Endothelial cell of umbilical vein (primary cell): ENCODE measurements at regions not wholly inside any gene's neighbourhood (a gene's known extent, or its start where the extent isn't known, plus 50 kb on each side); places are given as distances from the start of the nearest gene placed in this dataset.

ENCODE experiments used
- BruUV-seq: library from RNA; stranded (reverse); fragments of 400-500 nt; replicated peaks from 2 replicates; lab custom pipeline; 2021; lab: Mats Ljungman, UMichigan
- CTCF ChIA-PET: fragments of 300-600, 350-600 bp; sonication (Branson Sonifier 250); formaldehyde crosslinking; loops from one replicate; lab custom pipeline; 2021; ENCODE audit warnings: antibody characterized with exemption, inconsistent platforms; lab: Charles Lee
- POLR2A ChIA-PET: fragments of 300-600, 350-600 bp; sonication (Branson Sonifier 250); formaldehyde crosslinking; loops from one replicate; lab custom pipeline; 2021; ENCODE audit warnings: antibody characterized with exemption, inconsistent platforms; lab: Charles Lee
- DNase-seq: peaks from one replicate; pipeline ENCODE4 v3.0.0-alpha.2; 2011; ENCODE audit warnings: low read depth, low spot score
- FAIRE-seq: peaks from 2 replicates; lab custom pipeline; 2011; peaks lifted over from hg19 to GRCh38; lab: Jason Lieb, UNC
- H2AFZ ChIP-seq: 2 replicates; pipeline ENCODE4 v1.6.0; 2012; ENCODE audit warnings: low read depth, low read length, control low read depth, inconsistent platforms
- H3K27ac ChIP-seq: 2 replicates; pipeline ENCODE4 v1.5.1; 2011; ENCODE audit warnings: low read depth, mild to moderate bottlenecking, control low read depth, low read length, moderate library complexity; ENCODE audit not compliant: insufficient read depth
- H3K27me3 ChIP-seq, 2 experiments: 2 replicates each; pipeline versions ENCODE4 v1.6.0 to v1.6.1; 2011; ENCODE audit warnings: low read length in 2 of 2, mixed read lengths in 1 of 2; ENCODE audit not compliant: control insufficient read depth in 2 of 2, insufficient read depth in 2 of 2
- H3K36me3 ChIP-seq, 2 experiments: 2 replicates in 1 of 2; 3 replicates in 1 of 2; pipeline ENCODE4 v1.5.1; 2011; ENCODE audit warnings: low read length in 2 of 2, mild to moderate bottlenecking in 1 of 2, moderate library complexity in 1 of 2; ENCODE audit not compliant: control insufficient read depth in 2 of 2, insufficient read depth in 2 of 2; ENCODE audit errors: extremely low read depth in 1 of 2
- H3K4me1 ChIP-seq: 3 replicates; pipeline ENCODE4 v1.5.1; 2011; ENCODE audit warnings: mild to moderate bottlenecking, low read length; ENCODE audit not compliant: control insufficient read depth, insufficient read depth; ENCODE audit errors: extremely low read depth
- H3K4me2 ChIP-seq: 2 replicates; pipeline ENCODE4 v1.6.1; 2011; ENCODE audit warnings: low read length, control low read depth, mixed read lengths; ENCODE audit not compliant: insufficient read depth
- H3K4me3 ChIP-seq, 3 experiments: fragments of 200-600 bp in 1 of 3; sonication (generic), shearing (Covaris generic) in 1 of 3; replicated peaks in 1 of 3; 2 replicates each; pipeline ENCODE4 v1.5.1; 2011 to 2016; ENCODE audit warnings: control low read depth in 3 of 3, low read length in 3 of 3, mild to moderate bottlenecking in 2 of 3, inconsistent platforms in 1 of 3, low read depth in 1 of 3, moderate library complexity in 1 of 3; ENCODE audit not compliant: insufficient read depth in 1 of 3
- H3K79me2 ChIP-seq: 2 replicates; pipeline ENCODE4 v1.6.0; 2012; ENCODE audit warnings: low read length, inconsistent platforms; ENCODE audit not compliant: control insufficient read depth, insufficient read depth
- H3K9ac ChIP-seq: replicated peaks from 2 replicates; pipeline ENCODE3; 2011; ENCODE audit warnings: low read length, control low read depth; ENCODE audit not compliant: insufficient read depth; ENCODE audit errors: extremely low read depth
- H3K9me1 ChIP-seq: replicated peaks from 3 replicates; pipeline ENCODE4 v1.6.0; 2011; ENCODE audit warnings: mild to moderate bottlenecking, low read length; ENCODE audit not compliant: control insufficient read depth, insufficient read depth; ENCODE audit errors: extremely low read depth
- H3K9me3 ChIP-seq: replicated peaks from 2 replicates; pipeline ENCODE4 v1.5.1; 2012; ENCODE audit warnings: low read length, inconsistent platforms; ENCODE audit not compliant: control insufficient read depth, insufficient read depth
- H4K20me1 ChIP-seq: replicated peaks from 2 replicates; pipeline ENCODE3; 2011; ENCODE audit warnings: mild to moderate bottlenecking, low read length; ENCODE audit not compliant: control insufficient read depth, insufficient read depth; ENCODE audit errors: extremely low read depth
- EZH2 ChIP-seq: IDR thresholded peaks from 2 replicates; pipeline ENCODE4 v1.6.1; 2012; ENCODE audit warnings: borderline replicate concordance, low read depth, mild to moderate bottlenecking, moderate library complexity, low read length, inconsistent platforms; ENCODE audit not compliant: severe bottlenecking
- FOS ChIP-seq: IDR thresholded peaks from 2 replicates; pipeline ENCODE4 v1.6.1; 2011; ENCODE audit warnings: mild to moderate bottlenecking, low read length, moderate library complexity, borderline replicate concordance; ENCODE audit not compliant: insufficient read depth
- GATA2 ChIP-seq: IDR thresholded peaks from 2 replicates; pipeline ENCODE4 v1.7.0; 2011; ENCODE audit warnings: low read depth, mild to moderate bottlenecking, moderate library complexity, mixed read lengths, low read length; ENCODE audit not compliant: insufficient read length, insufficient read depth
- JUN ChIP-seq: IDR thresholded peaks from 2 replicates; pipeline ENCODE4 v1.6.1; 2011; ENCODE audit warnings: borderline replicate concordance, low read depth; ENCODE audit not compliant: insufficient read length, insufficient read depth
- MYC ChIP-seq: IDR thresholded peaks from one replicate; pipeline ENCODE4 v1.6.1; 2011; ENCODE audit warnings: mild to moderate bottlenecking, low read depth, low read length
- POLR2A ChIP-seq: IDR thresholded peaks from 2 replicates; pipeline ENCODE4 v1.6.1; 2012; ENCODE audit warnings: low read depth, mild to moderate bottlenecking, control low read depth, low read length
- POLR2AphosphoS5 ChIP-seq: IDR thresholded peaks from 2 replicates; pipeline ENCODE4 v1.6.1; 2012; ENCODE audit warnings: low read depth, mild to moderate bottlenecking, control low read depth, low read length, moderate library complexity; ENCODE audit not compliant: insufficient read depth
- dilution Hi-C: fragments of 300-500 bp; cut with MboI; formaldehyde crosslinking; loops from one replicate; pipeline ENCODE4 v1.15.0; 2019; ENCODE audit warnings: low sequenced_read_pairs; ENCODE audit not compliant: extremely low pct_ligation_motif_present
- intact Hi-C: fragments of 100-400 bp; cut with micrococcal nuclease; formaldehyde crosslinking; loops from one replicate; pipeline ENCODE4 v1.10.0; 2022
- TF ChIP-seq, protein P1 (sequence below): IDR thresholded peaks from 2 replicates; pipeline ENCODE4 v1.6.1; 2011; ENCODE audit not compliant: insufficient read depth, insufficient read length
- TF ChIP-seq, protein P2 (sequence below), 2 donors: IDR thresholded peaks; 1 replicate in 1 of 2; 2 replicates in 1 of 2; pipeline ENCODE4 v1.5.1; 2011; ENCODE audit warnings: low read length in 2 of 2, mild to moderate bottlenecking in 2 of 2, moderate library complexity in 2 of 2, control low read depth in 1 of 2, inconsistent platforms in 1 of 2, low read depth in 1 of 2; ENCODE audit not compliant: insufficient read depth in 1 of 2; ENCODE audit errors: extremely low read depth in 1 of 2

DNA sequence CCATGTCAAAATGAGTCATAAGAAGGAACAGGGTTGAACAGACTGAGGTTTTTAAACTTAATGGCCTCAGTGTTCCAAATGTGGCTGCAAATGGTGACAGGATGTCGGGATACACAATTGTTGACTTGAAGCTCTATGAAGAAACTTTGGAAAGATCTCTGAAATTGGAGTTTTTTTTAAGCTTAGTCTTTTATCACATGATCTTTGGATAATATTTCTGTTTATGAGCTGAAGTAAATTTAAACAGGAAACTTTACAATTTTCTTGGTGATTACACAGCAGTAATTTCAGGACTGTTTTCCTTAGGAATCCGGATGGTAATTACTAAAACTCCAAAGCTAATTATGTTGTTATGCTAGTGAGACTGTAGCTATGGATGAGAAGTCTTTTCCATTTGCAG is 199.1 kb upstream of the NRXN1 start:
- Histone ChIP-seq H3K9me1 (no peaks in the 10 kb centered on the region), H2AFZ (no peak overlapping the region), H3K9ac (no peak overlapping the region), H3K27ac (no peak overlapping the region), H3K4me1 (no peaks in the 10 kb centered on the region), H3K4me3 (no peak overlapping the region), H4K20me1 (no peaks in the 10 kb centered on the region), H3K27me3 (no peaks in the 10 kb centered on the region), H3K9me3 (no peaks in the 10 kb centered on the region), H3K36me3 (no peaks in the 10 kb centered on the region), H3K79me2 (no peaks in the 10 kb centered on the region), H3K4me2 (no peak overlapping the region)
- no peak for DNase-seq
- dilution Hi-C loops: no loop called here
- FAIRE-seq: no peak
- CTCF ChIA-PET: no interaction called here
- BruUV-seq: no TSS peak
- TF ChIP-seq, protein P1, sequence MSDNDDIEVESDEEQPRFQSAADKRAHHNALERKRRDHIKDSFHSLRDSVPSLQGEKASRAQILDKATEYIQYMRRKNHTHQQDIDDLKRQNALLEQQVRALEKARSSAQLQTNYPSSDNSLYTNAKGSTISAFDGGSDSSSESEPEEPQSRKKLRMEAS: no peak
- no peak for TF ChIP-seq EZH2
- TF ChIP-seq JUN: no peak
- no peak for TF ChIP-seq POLR2AphosphoS5
- TF ChIP-seq GATA2: no peak
- no peak for TF ChIP-seq FOS
- TF ChIP-seq MYC: no peak
- TF ChIP-seq POLR2A: no peak
- TF ChIP-seq, protein P2, sequence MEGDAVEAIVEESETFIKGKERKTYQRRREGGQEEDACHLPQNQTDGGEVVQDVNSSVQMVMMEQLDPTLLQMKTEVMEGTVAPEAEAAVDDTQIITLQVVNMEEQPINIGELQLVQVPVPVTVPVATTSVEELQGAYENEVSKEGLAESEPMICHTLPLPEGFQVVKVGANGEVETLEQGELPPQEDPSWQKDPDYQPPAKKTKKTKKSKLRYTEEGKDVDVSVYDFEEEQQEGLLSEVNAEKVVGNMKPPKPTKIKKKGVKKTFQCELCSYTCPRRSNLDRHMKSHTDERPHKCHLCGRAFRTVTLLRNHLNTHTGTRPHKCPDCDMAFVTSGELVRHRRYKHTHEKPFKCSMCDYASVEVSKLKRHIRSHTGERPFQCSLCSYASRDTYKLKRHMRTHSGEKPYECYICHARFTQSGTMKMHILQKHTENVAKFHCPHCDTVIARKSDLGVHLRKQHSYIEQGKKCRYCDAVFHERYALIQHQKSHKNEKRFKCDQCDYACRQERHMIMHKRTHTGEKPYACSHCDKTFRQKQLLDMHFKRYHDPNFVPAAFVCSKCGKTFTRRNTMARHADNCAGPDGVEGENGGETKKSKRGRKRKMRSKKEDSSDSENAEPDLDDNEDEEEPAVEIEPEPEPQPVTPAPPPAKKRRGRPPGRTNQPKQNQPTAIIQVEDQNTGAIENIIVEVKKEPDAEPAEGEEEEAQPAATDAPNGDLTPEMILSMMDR (IDR thresholded peaks at IDR 0.05; ENCODE audit: extremely low read depth in 1 of 2, insufficient read depth in 1 of 2, low read depth in 1 of 2, low read length in 2 of 2): no peak
- POLR2A ChIA-PET: no interaction called here
- intact Hi-C loops: no loop called here
